ENCODE measurements at regions not wholly inside any gene's neighbourhood (a gene's known extent, or its start where the extent isn't known, plus 50 kb on each side); places are given as distances from the start of the nearest gene placed in this dataset.

GRCh38 chr6:94751641-94752329 is 825.5 kb upstream of the MANEA start:
- DNase-seq (ENCODE audit: low spot score) = no peak
- no peak for ATAC-seq (ENCODE audit: low FRiP score)
- no peak for TF ChIP-seq CTCF (IDR thresholded peaks at IDR 0.05)

DNA sequence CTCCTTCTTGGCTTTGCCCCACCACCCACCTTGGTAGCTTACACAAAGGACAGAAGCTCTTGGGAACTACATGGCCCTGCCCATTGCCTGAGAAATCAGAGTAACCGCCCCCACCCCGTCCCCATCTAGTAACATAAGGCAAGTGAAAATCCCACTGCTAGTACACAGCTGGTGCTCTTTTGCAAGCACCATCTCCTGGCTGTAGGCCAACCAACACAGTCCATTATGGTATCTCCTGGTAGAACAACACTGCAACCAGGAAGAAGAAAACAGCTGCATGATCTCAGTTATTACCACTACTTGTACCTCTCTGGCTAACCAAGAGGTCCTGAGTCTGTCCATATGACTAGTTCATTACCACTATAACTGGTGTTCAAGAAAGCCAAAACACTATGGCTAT is 841.1 kb upstream of the MANEA start:
- no peak for TF ChIP-seq CTCF (IDR thresholded peaks at IDR 0.05)
- no peak for DNase-seq (ENCODE audit: low spot score)
- no peak for ATAC-seq (ENCODE audit: low FRiP score)

- TF ChIP-seq CTCF (IDR thresholded peaks at IDR 0.05) = no peak
- DNase-seq (ENCODE audit: low spot score) = no peak
- ATAC-seq (ENCODE audit: low FRiP score) = no peak
Observed at GRCh38 chr6:94735270-94735669, 842.1 kb upstream of the MANEA start.

- ATAC-seq (ENCODE audit: low FRiP score) = no peak
- TF ChIP-seq CTCF (IDR thresholded peaks at IDR 0.05) = no peak
- no peak for DNase-seq (ENCODE audit: low spot score)
Observed at GRCh38 chr6:94734751-94735150, 842.6 kb upstream of the MANEA start.

DNA sequence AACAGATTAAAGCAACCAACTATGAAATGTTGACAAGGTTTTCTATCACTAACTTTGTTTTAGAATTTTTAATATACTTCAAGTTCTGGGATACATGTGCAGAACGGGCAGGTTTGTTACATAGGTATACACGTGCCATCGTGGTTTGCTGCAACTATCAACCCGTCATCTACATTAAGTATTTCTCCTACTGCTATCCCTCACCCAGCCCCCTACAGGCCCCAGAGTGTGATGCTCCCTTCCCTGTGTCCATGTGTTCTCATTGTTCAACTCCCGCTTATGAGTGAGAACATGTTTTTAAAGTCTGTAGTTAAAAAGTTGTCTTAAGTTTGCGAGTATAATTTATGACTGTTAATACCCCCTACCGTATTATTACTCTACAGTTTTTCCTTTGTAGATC is 844.3 kb upstream of the MANEA start:
- ATAC-seq (ENCODE audit: low FRiP score) (no peak), DNase-seq (ENCODE audit: low spot score) (no peak)
- TF ChIP-seq CTCF (IDR thresholded peaks at IDR 0.05) = no peak

GRCh38 chr6:94727710-94728109 is 849.6 kb upstream of the MANEA start:
- no peak for ATAC-seq (ENCODE audit: low FRiP score)
- no peak for TF ChIP-seq CTCF (IDR thresholded peaks at IDR 0.05)
- DNase-seq (ENCODE audit: low spot score) = no peak

GRCh38 chr6:94721459-94721858 is 855.9 kb upstream of the MANEA start:
- DNase-seq (ENCODE audit: low spot score) = no peak

More at GRCh38 chr6:94721459-94721858, 855.9 kb upstream of the MANEA start:
- no peak for ATAC-seq (ENCODE audit: low FRiP score)
- TF ChIP-seq CTCF (IDR thresholded peaks at IDR 0.05) = no peak
